ENCODE measurements at regions not wholly inside any gene's neighbourhood (a gene's known extent, or its start where the extent isn't known, plus 50 kb on each side); places are given as distances from the start of the nearest gene placed in this dataset.

GRCh38 chr1:213466541-213466940 lies 415.5 kb downstream of the RPS6KC1 start:
- DNase-seq (ENCODE audit: low read depth), result no peak
- no peak overlapping the region for H3K4me3 ChIP-seq (ENCODE audit: low read depth, low read length)
- no peak for TF ChIP-seq CTCF (IDR thresholded peaks at IDR 0.05; ENCODE audit: insufficient read depth, low read depth, low read length)

GRCh38 chr1:213474054-213474453 lies 423.0 kb downstream of the RPS6KC1 start:
- no peak overlapping the region for H3K4me3 ChIP-seq (ENCODE audit: low read depth, low read length)
- no peak for TF ChIP-seq CTCF (IDR thresholded peaks at IDR 0.05; ENCODE audit: insufficient read depth, low read depth, low read length)
- DNase-seq (ENCODE audit: low read depth), result no peak

- H3K4me3 ChIP-seq (ENCODE audit: low read depth, low read length), result no peak overlapping the region
- no peak for TF ChIP-seq CTCF (IDR thresholded peaks at IDR 0.05; ENCODE audit: insufficient read depth, low read depth, low read length)
- DNase-seq (ENCODE audit: low read depth), result no peak
Observed at GRCh38 chr1:213481395-213481794, 430.4 kb downstream of the RPS6KC1 start.

- no peak overlapping the region for H3K4me3 ChIP-seq (ENCODE audit: low read depth, low read length)
- no peak for DNase-seq (ENCODE audit: low read depth)
- TF ChIP-seq CTCF (IDR thresholded peaks at IDR 0.05; ENCODE audit: insufficient read depth, low read depth, low read length), result no peak
Observed at GRCh38 chr1:213484333-213484732, 433.3 kb downstream of the RPS6KC1 start.

- TF ChIP-seq CTCF (IDR thresholded peaks at IDR 0.05; ENCODE audit: insufficient read depth, low read depth, low read length), result no peak
- H3K4me3 ChIP-seq (ENCODE audit: low read depth, low read length), result no peak overlapping the region
- DNase-seq (ENCODE audit: low read depth), result no peak
Observed at GRCh38 chr1:213484758-213485157, 433.7 kb downstream of the RPS6KC1 start.

GRCh38 chr1:213486488-213486887 lies 435.4 kb downstream of the RPS6KC1 start:
- H3K4me3 ChIP-seq (ENCODE audit: low read depth, low read length), result no peak overlapping the region
- DNase-seq (ENCODE audit: low read depth), result no peak
- no peak for TF ChIP-seq CTCF (IDR thresholded peaks at IDR 0.05; ENCODE audit: insufficient read depth, low read depth, low read length)

GRCh38 chr1:213491468-213491867 lies 440.4 kb downstream of the RPS6KC1 start:
- no peak for TF ChIP-seq CTCF (IDR thresholded peaks at IDR 0.05; ENCODE audit: insufficient read depth, low read depth, low read length)
- no peak for DNase-seq (ENCODE audit: low read depth)
- H3K4me3 ChIP-seq (ENCODE audit: low read depth, low read length), result no peak overlapping the region
